VCaP (cell line): ENCODE measurements at regions not wholly inside any gene's neighbourhood (a gene's known extent, or its start where the extent isn't known, plus 50 kb on each side); places are given as distances from the start of the nearest gene placed in this dataset.
A peak's percentile ranks its signal among the peaks of the same experiment; 100 is the strongest.

Source experiments
- H3K27ac ChIP-seq: fragments of 450-650 bp; 2 replicates; pipeline ENCODE4 v1.5.1; 2017
- TF ChIP-seq, protein P1 (sequence below): fragments of 450-650 bp; conservative IDR thresholded peaks from 2 replicates; pipeline ENCODE4 v1.5.1; 2017; ENCODE audit warnings: mild to moderate bottlenecking, moderate library complexity

DNA sequence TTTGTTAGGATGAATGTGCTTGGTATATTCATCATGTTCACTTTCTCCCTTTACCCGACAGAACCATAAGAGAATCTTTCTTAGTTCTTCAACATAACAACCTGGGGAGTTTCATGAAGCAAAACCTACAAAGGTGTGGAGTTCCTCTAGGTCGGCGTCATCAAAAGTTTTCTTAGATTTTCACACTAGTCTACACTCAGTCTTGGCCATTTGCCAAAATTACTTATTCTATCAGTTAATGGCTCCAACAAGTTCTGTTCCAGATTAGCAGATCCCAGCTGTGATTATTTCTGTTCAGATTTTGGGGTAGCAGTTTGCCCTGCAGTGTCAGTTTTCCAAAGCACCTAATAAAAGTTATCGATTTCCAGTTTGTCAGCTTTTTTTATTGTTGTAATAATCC, 935.8 kb upstream of the RAG2 start:
- TF ChIP-seq, protein P1, sequence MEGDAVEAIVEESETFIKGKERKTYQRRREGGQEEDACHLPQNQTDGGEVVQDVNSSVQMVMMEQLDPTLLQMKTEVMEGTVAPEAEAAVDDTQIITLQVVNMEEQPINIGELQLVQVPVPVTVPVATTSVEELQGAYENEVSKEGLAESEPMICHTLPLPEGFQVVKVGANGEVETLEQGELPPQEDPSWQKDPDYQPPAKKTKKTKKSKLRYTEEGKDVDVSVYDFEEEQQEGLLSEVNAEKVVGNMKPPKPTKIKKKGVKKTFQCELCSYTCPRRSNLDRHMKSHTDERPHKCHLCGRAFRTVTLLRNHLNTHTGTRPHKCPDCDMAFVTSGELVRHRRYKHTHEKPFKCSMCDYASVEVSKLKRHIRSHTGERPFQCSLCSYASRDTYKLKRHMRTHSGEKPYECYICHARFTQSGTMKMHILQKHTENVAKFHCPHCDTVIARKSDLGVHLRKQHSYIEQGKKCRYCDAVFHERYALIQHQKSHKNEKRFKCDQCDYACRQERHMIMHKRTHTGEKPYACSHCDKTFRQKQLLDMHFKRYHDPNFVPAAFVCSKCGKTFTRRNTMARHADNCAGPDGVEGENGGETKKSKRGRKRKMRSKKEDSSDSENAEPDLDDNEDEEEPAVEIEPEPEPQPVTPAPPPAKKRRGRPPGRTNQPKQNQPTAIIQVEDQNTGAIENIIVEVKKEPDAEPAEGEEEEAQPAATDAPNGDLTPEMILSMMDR = no peak
- H3K27ac ChIP-seq = no peak overlapping the region

GRCh38 chr11:37533087-37533486, 935.1 kb upstream of the RAG2 start:
- H3K27ac ChIP-seq = no peak overlapping the region
- TF ChIP-seq, protein P1 = no peak

DNA sequence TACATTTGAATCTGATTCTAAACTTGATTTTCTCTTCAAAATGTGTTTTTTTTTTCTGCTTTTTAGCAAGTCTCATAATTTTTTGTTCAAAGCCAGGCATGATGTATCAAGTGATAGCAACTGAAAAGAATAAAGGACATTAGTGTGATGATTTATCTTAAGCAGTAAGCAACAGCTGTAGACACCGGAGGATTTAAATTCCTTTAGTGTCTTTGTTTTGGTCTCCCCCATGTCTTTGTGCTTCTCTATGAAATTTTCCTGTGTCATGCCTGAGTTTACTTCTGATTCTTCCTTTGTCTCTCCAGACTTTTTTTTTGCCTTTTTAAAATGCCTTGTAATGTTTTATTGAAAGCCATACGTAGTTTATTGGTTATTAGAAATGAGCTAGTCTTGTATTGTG, 934.2 kb upstream of the RAG2 start:
- H3K27ac ChIP-seq = no peak overlapping the region
- TF ChIP-seq, protein P1 = no peak

GRCh38 chr11:37527545-37527944, 929.5 kb upstream of the RAG2 start:
- H3K27ac ChIP-seq = no peak overlapping the region
- TF ChIP-seq, protein P1 = no peak

DNA sequence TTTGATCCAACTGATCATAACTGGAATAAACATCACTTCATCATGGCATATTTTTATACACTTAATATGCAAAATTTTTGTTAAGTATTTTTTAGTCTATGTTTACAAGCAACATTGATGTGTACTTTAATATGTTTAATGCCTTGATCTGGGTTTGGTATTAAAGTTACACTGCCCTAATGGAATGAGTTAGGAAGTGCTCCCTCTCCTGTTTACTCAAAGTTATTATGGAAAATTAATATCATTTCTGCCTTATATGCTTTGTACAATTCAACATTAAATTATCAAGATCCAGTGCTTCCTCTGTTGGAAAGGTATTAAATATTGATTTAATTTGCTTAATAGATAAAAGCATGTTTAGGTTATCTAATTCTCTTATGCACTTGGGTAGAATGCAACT, 927.3 kb upstream of the RAG2 start:
- H3K27ac ChIP-seq = no peak overlapping the region
- TF ChIP-seq, protein P1 = peak; percentile 60

DNA sequence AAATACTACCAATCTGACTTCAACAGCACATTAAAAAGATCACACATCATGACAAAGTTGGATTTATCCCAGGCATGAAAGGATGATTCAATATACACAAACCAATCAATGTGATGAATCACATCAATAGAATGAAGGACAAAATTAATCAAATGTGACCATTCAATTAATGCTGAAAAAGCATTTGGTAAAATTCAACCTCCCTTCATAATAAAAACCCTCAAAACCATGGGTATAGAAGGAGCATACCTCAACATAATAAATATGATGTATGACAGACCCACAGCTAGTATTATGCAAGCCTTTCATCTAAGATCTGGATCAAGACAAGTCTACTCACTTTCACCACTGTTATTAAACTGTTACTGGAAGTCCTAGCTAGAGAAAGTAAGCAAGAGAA, 921.7 kb upstream of the RAG2 start:
- no peak overlapping the region for H3K27ac ChIP-seq
- TF ChIP-seq, protein P1 = no peak

- TF ChIP-seq, protein P1 = no peak
- no peak overlapping the region for H3K27ac ChIP-seq
These were observed 914.2 kb upstream of the RAG2 start for GRCh38 chr11:37512156-37512780.
